IPS-15b (cell line): ENCODE measurements at regions not wholly inside any gene's neighbourhood (a gene's known extent, or its start where the extent isn't known, plus 50 kb on each side); places are given as distances from the start of the nearest gene placed in this dataset.

Experiments used
- H3K27me3 ChIP-seq: one replicate; pipeline ENCODE4 v1.6.1; 2013; ENCODE audit warnings: low read length; ENCODE audit not compliant: control insufficient read depth, insufficient read depth
- H3K36me3 ChIP-seq: one replicate; pipeline ENCODE4 v1.6.1; 2013; ENCODE audit warnings: low read length; ENCODE audit not compliant: control insufficient read depth, insufficient read depth
- H3K4me1 ChIP-seq: one replicate; pipeline ENCODE4 v1.6.1; 2013; ENCODE audit warnings: mild to moderate bottlenecking, low read length; ENCODE audit not compliant: control insufficient read depth, insufficient read depth
- H3K4me3 ChIP-seq: one replicate; pipeline ENCODE4 v1.5.1; 2013; ENCODE audit warnings: low read depth, low read length
- H3K9ac ChIP-seq: one replicate; pipeline ENCODE4 v1.6.1; 2013; ENCODE audit warnings: low read depth, mild to moderate bottlenecking, low read length
- H3K9me3 ChIP-seq: one replicate; pipeline ENCODE4 v1.6.1; 2013; ENCODE audit warnings: mild to moderate bottlenecking, low read length; ENCODE audit not compliant: control insufficient read depth, insufficient read depth

DNA sequence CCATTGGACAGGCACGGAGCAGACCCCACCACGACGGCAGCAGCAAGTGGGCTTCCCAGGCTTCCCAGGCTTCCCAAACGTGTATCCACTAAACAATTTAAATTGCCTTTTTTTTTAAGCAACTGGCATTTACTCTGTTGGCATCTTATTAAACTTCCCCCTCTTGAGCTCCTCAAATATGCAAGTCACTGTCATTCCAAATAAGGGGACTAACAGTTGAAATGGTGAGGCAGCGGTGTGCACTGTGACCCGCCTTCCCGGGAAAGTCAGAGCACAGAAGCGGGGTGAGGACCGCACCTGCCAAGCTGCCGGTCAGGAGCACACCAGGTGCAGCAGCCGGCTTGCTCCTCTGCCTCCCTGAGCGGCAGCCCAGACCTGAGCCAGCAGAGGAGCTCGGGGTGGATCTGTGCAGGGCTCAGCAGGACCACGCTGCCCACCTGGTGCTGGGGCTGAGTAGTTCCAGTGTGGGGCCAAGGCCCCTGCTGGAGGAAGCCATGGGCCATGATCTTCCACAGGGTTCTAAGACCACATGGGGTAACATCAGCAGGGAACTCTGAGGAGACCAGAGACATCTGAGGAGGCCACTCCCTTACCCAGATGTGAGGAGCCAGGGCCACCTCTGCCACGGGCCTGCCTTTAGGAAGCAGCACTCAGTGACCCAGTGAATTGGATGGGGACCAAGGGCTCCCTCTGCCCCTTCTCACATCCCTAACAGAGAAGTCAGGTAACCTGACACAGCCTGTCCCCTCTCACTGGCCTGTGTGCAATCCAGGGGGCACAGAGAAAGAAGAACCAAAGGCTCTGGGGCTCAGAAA lies 245.4 kb downstream of the NPHP4 start:
- H3K36me3 ChIP-seq, result no peaks in the 10 kb centered on the region
- no peak overlapping the region for H3K4me3 ChIP-seq
- H3K4me1 ChIP-seq, result no peaks in the 10 kb centered on the region
- H3K27me3 ChIP-seq, result no peaks in the 10 kb centered on the region
- no peak overlapping the region for H3K9ac ChIP-seq
- H3K9me3 ChIP-seq, result no peaks in the 10 kb centered on the region

DNA sequence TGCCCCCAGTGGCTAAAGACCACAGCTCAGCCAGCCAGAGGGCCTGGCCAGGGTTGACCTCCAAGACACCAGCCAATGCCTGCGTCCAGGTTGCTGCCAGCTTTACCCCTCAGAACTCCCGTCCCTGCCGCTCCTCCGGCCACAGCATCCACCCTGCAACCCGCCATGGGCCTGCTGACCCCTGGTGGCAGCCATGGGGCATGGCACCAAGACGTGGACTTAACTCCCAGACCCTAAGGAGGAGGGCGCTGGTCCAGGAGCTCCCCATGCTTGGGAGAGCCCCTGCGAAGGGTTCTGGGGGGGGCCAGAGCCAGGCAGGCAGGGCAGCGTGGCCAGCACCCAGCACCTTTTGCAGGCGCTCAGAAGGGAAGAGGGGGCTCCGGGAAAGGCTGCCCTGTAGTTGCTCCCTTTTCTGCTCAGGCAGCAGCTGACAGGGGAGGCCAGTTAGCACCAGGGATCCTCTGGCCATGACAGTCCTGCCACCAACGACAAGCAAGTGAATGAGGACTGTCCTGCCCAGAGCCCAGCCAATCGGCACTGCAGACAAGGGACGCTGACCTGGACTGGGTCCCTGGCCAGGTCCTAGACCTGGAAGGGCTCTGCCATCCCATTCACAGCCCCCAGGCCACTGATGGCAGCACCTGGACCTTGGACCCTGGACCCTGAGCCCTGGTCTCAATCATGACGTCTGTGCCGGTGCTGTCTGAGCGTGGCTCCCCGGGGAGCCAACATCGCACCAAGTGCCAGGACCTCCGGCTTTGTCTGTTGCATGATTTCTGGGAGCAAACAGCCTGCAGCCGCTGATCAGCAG lies 246.2 kb downstream of the NPHP4 start:
- Histone ChIP-seq H3K27me3 (no peaks in the 10 kb centered on the region), H3K9ac (no peak overlapping the region), H3K9me3 (no peaks in the 10 kb centered on the region), H3K4me3 (no peak overlapping the region), H3K4me1 (no peaks in the 10 kb centered on the region), H3K36me3 (no peaks in the 10 kb centered on the region)

DNA sequence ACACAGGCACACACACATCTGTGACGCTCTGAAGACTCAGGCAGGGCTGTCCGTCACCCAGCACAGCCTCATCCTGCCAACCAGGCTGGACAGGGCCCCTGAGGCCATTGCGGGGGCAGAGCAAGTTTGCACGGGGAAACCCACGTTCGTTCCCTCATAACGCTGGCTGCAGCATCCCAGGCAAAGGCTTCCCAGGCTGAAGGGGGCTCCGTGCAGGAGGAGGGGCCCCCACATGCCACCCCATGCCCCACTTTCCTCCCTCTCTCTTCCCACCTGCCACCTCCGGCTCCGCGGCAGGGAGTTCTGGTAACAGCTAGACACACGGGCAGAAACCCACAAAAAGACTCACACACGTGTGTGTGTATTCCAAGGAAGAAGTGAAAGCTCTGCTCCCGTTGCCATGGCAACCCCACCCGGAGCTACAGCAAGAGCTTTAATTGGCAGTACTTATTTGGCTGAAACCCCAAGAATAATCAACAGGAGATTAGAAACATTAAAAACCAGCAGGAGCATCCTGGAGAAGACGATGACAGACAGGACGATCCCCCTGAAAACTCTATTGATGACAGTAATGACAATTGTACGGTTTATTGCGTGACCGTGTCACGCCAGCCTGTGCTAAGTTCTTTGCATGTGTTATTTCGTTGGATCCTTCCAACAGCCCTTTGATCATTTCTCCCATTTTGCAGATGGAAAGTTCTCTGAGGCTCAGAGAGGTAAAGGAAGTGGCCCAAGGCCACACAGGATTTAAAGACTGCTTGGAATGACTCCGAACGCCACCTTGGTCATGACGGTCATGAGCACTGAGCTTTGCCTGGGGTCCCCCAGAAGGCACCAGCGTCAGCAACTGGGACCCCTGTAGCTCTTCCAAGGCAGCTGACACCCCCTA lies 247.1 kb downstream of the NPHP4 start:
- H3K9ac ChIP-seq, result no peak overlapping the region
- H3K4me1 ChIP-seq, result no peaks in the 10 kb centered on the region
- H3K4me3 ChIP-seq, result no peak overlapping the region
- no peaks in the 10 kb centered on the region for H3K36me3 ChIP-seq
- H3K9me3 ChIP-seq, result no peaks in the 10 kb centered on the region
- no peaks in the 10 kb centered on the region for H3K27me3 ChIP-seq

DNA sequence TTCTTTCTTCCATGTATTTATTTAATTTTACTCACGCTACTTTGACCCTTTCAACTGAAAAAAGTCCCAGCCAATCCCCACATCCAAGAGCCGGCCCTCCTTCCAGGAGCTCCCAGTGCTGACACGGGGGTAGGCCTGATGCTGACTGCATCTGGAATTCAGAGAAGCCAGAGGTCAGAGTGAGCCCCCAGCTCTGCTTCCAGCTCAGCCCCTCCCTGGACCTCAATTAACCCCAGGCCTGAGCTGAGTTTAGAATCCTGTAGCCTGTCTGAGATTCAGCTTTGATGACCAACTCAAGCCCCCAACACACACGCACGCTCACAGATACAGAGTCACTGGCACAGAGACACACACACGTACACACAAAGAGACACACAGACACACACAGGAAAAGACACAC lies 247.9 kb downstream of the NPHP4 start:
- Histone ChIP-seq H3K36me3 (no peaks in the 10 kb centered on the region), H3K4me3 (no peak overlapping the region), H3K27me3 (no peaks in the 10 kb centered on the region), H3K9me3 (no peaks in the 10 kb centered on the region), H3K4me1 (no peaks in the 10 kb centered on the region), H3K9ac (no peak overlapping the region)

DNA sequence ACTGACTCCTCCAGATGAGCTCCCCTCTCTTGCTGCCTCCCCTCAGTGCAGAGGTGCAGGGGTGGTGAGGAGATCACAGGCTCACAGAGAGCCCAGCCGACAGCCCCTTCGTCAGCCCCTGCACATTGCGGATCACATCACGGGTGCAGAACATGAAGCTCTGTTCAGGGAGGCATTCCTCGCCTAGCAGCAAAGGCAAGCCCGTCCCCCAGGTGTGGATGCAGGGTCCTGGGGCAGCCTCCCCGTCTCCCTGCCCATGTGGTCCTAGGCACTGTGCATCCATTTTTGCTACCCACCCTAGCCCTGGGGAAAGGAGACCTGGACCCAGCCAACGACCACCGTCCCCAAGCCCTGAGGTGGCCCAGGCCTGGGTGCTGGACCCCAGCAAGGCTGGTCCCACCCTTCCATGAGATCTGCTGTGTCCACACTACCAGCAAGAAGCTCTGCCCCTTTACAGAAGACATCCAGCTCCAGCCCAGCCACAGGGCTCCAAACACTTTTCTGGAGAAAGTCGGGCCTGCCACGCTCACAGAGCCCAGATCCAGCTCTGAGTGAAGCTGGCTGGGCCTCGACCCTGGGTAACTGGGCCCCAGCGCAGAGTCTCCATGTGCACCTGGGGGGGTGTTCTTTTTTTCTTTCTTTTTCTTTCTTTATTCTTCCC lies 248.7 kb downstream of the NPHP4 start:
- Histone ChIP-seq H3K4me1 (no peaks in the 10 kb centered on the region), H3K9me3 (no peaks in the 10 kb centered on the region), H3K27me3 (no peaks in the 10 kb centered on the region), H3K36me3 (no peaks in the 10 kb centered on the region), H3K9ac (no peak overlapping the region), H3K4me3 (no peak overlapping the region)

DNA sequence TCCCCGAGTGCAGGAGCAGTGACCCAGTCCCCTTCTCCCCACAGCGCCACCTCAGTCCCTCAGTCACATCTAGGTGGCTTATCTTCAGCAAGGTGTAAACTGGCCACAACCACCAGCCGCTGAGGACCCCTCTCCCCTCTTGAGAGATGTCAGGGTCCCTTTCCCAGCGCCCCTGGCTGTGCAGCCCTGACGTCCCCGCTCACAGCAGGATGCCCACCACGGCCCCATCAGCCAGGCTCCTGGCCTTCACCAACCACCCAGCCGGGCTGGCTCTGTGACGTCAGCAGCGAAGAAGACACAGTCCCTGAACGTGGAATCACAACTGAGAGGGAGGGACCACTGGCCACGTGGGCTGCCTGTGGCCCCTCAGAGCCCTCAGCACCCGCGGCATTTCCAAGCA lies 249.4 kb downstream of the NPHP4 start:
- Histone ChIP-seq H3K4me1 (no peaks in the 10 kb centered on the region), H3K36me3 (no peaks in the 10 kb centered on the region), H3K9me3 (no peaks in the 10 kb centered on the region), H3K4me3 (no peak overlapping the region), H3K27me3 (no peaks in the 10 kb centered on the region), H3K9ac (no peak overlapping the region)

DNA sequence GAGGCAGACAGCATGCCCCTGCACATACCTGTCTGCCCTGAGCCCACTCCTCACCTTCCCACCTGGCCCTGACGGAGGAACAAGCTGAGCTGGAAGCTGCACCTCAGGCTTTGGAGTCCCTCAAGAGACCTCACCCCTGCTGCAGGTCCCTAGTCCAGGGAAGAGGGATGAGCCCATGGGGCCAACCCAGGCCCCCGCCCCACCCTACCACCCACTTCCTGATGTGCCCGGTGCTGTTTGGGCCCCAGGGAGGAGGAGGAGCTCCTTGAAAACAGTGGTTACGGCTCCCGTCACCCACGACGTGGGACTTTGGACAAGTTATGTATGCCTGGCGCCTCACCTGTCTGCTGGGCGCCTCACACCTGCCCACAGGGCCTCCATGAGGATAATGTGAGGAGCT lies 250.2 kb downstream of the NPHP4 start:
- no peaks in the 10 kb centered on the region for H3K27me3 ChIP-seq
- no peaks in the 10 kb centered on the region for H3K9me3 ChIP-seq
- no peaks in the 10 kb centered on the region for H3K4me1 ChIP-seq
- no peak overlapping the region for H3K4me3 ChIP-seq
- H3K36me3 ChIP-seq, result no peaks in the 10 kb centered on the region
- H3K9ac ChIP-seq, result no peak overlapping the region

DNA sequence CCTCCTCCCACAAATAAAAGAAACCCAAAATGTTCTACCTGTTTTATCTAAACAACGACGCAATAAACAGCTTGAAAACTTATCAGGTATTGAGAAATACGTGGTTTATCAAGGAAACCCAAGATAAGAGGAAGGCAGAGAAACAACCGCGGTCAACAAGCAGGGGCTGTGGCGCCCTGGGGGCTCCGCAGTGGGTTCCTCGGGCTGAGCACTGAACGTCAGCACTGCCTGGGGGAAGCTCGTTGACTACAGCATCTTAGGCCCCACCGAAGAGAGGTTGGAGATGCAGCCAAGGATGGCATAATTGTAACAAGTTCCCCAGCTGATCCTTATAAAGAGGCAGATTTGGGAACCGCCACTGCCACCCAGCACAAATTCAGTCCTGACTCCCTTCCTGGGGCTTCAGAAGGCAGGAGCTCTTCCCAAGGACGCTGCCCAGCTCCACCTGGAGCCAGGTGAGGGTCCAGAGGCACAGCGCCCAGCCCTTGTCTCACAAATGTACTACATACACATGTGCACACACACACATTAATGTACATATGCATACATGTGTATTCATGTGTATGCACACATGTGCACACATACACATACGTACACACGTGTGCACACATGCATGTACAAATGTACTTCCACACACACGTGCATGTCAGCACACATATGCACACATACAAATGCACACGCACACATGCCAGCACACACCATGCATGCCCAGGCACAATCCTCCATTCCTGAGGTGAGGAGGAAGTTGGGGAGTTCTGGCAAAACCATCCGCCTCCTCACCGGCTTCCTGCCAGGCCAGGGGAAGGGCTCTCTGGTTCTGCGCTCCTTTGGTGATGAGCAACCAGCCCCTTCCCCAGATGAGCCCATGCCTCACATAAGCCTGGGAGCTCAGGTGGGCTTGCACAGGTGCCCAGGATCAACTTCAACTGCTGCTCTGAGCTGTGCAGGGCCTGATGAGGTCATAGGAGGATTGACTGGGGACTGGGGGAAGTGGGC lies 251.1 kb downstream of the NPHP4 start:
- Histone ChIP-seq H3K27me3 (no peaks in the 10 kb centered on the region), H3K4me3 (no peak overlapping the region)

DNA sequence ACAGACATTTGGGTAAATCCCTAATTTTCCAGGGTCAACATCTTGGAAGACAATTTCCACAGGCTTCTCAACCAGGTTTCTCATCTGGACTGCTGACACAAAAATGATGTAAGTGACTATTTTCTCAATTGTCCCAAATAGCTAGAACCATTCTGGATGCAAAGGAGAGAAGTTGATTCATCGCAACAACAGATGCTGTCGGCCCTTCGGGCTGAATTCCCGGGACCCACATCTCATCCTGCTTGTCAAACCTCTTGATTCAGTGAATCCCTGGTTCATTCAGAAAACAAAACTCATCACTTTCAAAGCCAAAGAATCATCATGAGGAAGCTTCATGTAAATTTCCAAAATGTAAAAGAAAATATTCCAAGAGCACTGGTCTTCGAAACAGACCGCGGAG lies 251.8 kb downstream of the NPHP4 start:
- no peak overlapping the region for H3K4me3 ChIP-seq
- no peaks in the 10 kb centered on the region for H3K4me1 ChIP-seq
- no peaks in the 10 kb centered on the region for H3K36me3 ChIP-seq
- H3K9me3 ChIP-seq, result no peaks in the 10 kb centered on the region
- H3K9ac ChIP-seq, result no peak overlapping the region
- H3K27me3 ChIP-seq, result no peaks in the 10 kb centered on the region

More for the DNA sequence above, 251.1 kb downstream of the NPHP4 start:
- Histone ChIP-seq H3K4me1 (no peaks in the 10 kb centered on the region), H3K9ac (no peak overlapping the region), H3K36me3 (no peaks in the 10 kb centered on the region), H3K9me3 (no peaks in the 10 kb centered on the region)

DNA sequence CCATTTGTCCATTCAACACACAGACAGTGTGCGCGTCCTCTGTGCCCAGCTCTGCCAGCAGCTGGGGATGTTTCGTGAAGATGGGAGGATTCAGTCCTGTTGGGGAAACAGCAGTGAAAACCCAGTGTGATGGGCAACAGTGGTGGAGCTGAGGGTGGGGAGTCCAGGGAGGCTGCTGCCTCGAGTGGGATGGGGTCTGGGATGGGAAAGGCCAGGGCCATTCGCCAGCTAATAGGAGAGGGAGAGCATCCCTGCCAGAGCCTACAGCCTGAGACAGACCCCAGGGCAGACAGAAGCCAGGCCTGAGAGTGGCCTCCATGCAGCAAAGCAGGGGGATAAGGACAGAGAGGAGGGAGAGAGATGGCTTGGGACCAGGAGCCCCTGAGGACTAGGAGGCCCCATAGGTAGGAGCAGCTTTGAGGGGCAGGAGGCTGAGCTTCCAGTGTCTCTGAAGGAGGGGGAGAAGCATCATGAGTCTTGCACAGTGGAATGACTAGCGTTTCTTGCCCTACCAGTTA lies 252.6 kb downstream of the NPHP4 start:
- Histone ChIP-seq H3K4me1 (no peaks in the 10 kb centered on the region), H3K9ac (no peak overlapping the region), H3K36me3 (no peaks in the 10 kb centered on the region), H3K9me3 (no peaks in the 10 kb centered on the region), H3K4me3 (no peak overlapping the region), H3K27me3 (no peaks in the 10 kb centered on the region)
